ENCODE measurements at regions not wholly inside any gene's neighbourhood (a gene's known extent, or its start where the extent isn't known, plus 50 kb on each side); places are given as distances from the start of the nearest gene placed in this dataset.

DNA sequence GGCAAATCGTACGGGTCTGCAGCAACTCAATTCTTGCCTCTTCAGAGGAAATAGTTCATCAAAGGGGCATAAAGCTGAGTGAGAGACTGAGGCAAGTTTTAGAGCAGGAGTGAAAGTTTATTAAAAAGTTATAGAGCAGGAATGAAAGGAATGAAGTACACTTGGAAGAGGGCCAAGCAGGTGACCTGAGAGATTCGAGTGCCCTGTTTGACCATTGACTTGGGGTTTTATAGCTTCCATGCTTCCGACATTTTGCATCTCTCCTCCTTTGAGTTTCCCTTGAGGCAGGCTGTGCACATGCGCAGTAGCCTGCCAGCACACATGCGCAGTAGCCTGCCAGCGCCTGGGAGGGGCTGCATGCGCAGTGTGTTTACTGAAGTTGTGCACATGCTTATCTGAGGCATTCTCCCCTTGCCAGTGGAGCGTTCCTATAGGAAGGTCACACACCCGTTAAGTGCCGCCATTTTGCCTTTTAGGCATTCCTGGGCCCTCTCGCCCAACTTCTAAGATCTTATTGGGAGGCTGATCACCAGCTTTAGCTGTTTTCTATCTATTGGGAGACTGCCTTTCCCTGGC lies 265.5 kb upstream of the MGAT5 start:
- no peak for ATAC-seq
- TF ChIP-seq, protein P1, sequence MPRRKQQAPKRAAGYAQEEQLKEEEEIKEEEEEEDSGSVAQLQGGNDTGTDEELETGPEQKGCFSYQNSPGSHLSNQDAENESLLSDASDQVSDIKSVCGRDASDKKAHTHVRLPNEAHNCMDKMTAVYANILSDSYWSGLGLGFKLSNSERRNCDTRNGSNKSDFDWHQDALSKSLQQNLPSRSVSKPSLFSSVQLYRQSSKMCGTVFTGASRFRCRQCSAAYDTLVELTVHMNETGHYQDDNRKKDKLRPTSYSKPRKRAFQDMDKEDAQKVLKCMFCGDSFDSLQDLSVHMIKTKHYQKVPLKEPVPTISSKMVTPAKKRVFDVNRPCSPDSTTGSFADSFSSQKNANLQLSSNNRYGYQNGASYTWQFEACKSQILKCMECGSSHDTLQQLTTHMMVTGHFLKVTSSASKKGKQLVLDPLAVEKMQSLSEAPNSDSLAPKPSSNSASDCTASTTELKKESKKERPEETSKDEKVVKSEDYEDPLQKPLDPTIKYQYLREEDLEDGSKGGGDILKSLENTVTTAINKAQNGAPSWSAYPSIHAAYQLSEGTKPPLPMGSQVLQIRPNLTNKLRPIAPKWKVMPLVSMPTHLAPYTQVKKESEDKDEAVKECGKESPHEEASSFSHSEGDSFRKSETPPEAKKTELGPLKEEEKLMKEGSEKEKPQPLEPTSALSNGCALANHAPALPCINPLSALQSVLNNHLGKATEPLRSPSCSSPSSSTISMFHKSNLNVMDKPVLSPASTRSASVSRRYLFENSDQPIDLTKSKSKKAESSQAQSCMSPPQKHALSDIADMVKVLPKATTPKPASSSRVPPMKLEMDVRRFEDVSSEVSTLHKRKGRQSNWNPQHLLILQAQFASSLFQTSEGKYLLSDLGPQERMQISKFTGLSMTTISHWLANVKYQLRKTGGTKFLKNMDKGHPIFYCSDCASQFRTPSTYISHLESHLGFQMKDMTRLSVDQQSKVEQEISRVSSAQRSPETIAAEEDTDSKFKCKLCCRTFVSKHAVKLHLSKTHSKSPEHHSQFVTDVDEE (CRISPR knock-in tag; IDR thresholded peaks at IDR 0.05) = no peak
- no peak for TF ChIP-seq SNAI2 (CRISPR knock-in tag; IDR thresholded peaks at IDR 0.05)
- TF ChIP-seq, protein P2, sequence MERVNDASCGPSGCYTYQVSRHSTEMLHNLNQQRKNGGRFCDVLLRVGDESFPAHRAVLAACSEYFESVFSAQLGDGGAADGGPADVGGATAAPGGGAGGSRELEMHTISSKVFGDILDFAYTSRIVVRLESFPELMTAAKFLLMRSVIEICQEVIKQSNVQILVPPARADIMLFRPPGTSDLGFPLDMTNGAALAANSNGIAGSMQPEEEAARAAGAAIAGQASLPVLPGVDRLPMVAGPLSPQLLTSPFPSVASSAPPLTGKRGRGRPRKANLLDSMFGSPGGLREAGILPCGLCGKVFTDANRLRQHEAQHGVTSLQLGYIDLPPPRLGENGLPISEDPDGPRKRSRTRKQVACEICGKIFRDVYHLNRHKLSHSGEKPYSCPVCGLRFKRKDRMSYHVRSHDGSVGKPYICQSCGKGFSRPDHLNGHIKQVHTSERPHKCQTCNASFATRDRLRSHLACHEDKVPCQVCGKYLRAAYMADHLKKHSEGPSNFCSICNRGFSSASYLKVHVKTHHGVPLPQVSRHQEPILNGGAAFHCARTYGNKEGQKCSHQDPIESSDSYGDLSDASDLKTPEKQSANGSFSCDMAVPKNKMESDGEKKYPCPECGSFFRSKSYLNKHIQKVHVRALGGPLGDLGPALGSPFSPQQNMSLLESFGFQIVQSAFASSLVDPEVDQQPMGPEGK (CRISPR knock-in tag; IDR thresholded peaks at IDR 0.05; ENCODE audit: borderline replicate concordance) = no peak
- TF ChIP-seq ZNF8 (CRISPR knock-in tag; IDR thresholded peaks at IDR 0.05) = no peak
- TF ChIP-seq BACH2 (CRISPR knock-in tag; IDR thresholded peaks at IDR 0.05; ENCODE audit: borderline replicate concordance) = no peak

DNA sequence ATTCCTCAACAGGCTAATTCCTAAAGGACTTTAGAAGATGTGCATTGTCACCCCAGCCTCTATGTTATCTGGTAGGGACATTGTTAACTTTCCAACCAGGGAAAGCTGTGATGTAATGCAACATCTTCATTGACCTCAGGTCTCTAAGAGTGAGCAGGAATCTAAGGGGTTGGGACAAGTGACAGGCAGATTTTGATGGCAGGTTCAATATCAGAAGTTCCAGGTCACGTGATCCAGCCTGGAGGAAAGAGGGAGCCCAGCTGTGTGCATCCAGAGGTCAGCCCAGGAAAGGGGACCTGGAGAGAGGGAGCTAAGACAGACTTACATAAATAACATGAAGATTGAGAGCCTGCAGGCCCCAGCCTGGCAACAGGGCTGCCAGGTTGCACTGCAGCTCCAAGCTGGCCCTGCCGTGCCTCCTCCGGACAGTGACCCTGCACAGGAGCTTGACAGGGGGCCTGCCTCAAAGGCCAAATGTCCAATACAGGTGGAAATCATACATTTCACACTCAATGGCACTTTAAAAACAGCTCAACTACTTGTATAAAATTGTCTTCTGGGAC lies 262.2 kb upstream of the MGAT5 start:
- no peak for ATAC-seq
- TF ChIP-seq BACH2 (CRISPR knock-in tag; IDR thresholded peaks at IDR 0.05; ENCODE audit: borderline replicate concordance) (no peak), RARB (CRISPR knock-in tag; IDR thresholded peaks at IDR 0.05) (no peak), ZFP30 (CRISPR knock-in tag; IDR thresholded peaks at IDR 0.05) (no peak), TCF4 (CRISPR knock-in tag; IDR thresholded peaks at IDR 0.05; ENCODE audit: borderline replicate concordance) (no peak), ISL1 (CRISPR knock-in tag; IDR thresholded peaks at IDR 0.05) (no peak), OSR1 (CRISPR knock-in tag; IDR thresholded peaks at IDR 0.05) (no peak), SNAI2 (CRISPR knock-in tag; IDR thresholded peaks at IDR 0.05) (no peak), CSDC2 (CRISPR knock-in tag; IDR thresholded peaks at IDR 0.05) (no peak), ZNF565 (CRISPR knock-in tag; conservative IDR thresholded peaks at IDR 0.05; ENCODE audit: low read depth) (no peak), ESRRG (CRISPR knock-in tag; IDR thresholded peaks at IDR 0.05) (no peak)
- TF ChIP-seq, protein P2 (CRISPR knock-in tag; IDR thresholded peaks at IDR 0.05; ENCODE audit: borderline replicate concordance) = no peak
- TF ChIP-seq, protein P3, sequence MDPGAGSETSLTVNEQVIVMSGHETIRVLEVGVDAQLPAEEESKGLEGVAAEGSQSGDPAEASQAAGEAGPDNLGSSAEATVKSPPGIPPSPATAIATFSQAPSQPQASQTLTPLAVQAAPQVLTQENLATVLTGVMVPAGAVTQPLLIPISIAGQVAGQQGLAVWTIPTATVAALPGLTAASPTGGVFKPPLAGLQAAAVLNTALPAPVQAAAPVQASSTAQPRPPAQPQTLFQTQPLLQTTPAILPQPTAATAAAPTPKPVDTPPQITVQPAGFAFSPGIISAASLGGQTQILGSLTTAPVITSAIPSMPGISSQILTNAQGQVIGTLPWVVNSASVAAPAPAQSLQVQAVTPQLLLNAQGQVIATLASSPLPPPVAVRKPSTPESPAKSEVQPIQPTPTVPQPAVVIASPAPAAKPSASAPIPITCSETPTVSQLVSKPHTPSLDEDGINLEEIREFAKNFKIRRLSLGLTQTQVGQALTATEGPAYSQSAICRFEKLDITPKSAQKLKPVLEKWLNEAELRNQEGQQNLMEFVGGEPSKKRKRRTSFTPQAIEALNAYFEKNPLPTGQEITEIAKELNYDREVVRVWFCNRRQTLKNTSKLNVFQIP (CRISPR knock-in tag; IDR thresholded peaks at IDR 0.05; ENCODE audit: borderline replicate concordance, low read depth) = no peak

DNA sequence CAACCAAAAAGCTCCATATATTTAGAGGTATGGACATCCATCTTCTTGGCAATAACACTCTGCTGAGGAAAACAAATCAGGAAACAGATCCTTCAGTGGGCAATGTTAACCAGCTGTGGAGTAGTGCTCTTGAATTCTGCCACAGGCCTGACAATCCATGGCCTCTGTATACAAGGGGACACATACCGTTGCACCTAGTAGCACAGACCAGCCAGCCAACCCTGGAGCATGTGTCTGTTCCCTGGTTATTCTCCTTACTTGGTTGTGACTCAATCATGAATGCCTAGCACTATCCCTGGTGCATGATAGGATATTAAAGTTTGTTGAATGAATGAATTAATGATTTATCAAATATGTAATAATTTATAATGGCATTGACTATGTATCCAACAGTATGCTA lies 261.4 kb upstream of the MGAT5 start:
- no peak for ATAC-seq
- TF ChIP-seq SNAI2 (CRISPR knock-in tag; IDR thresholded peaks at IDR 0.05) (no peak), PPARA (CRISPR knock-in tag; IDR thresholded peaks at IDR 0.05; ENCODE audit: borderline replicate concordance) (no peak), ZFP30 (CRISPR knock-in tag; IDR thresholded peaks at IDR 0.05) (no peak), GLIS3 (CRISPR knock-in tag; IDR thresholded peaks at IDR 0.05) (no peak), CSDC2 (CRISPR knock-in tag; IDR thresholded peaks at IDR 0.05) (no peak), ISL1 (CRISPR knock-in tag; IDR thresholded peaks at IDR 0.05) (no peak), ZNF565 (CRISPR knock-in tag; conservative IDR thresholded peaks at IDR 0.05; ENCODE audit: low read depth) (no peak), ZFP3 (CRISPR knock-in tag; IDR thresholded peaks at IDR 0.05) (no peak), BACH2 (CRISPR knock-in tag; IDR thresholded peaks at IDR 0.05; ENCODE audit: borderline replicate concordance) (no peak), ZNF70 (CRISPR knock-in tag; IDR thresholded peaks at IDR 0.05) (no peak), ARNTL (CRISPR knock-in tag; IDR thresholded peaks at IDR 0.05; ENCODE audit: borderline replicate concordance, low read depth) (no peak), TOX (CRISPR knock-in tag; IDR thresholded peaks at IDR 0.05; ENCODE audit: borderline replicate concordance) (no peak), RARB (CRISPR knock-in tag; IDR thresholded peaks at IDR 0.05) (no peak), ZC3H10 (CRISPR knock-in tag; IDR thresholded peaks at IDR 0.05) (no peak), ZNF8 (CRISPR knock-in tag; IDR thresholded peaks at IDR 0.05) (no peak)
- TF ChIP-seq, protein P3 (CRISPR knock-in tag; IDR thresholded peaks at IDR 0.05; ENCODE audit: borderline replicate concordance, low read depth) = no peak
- TF ChIP-seq, protein P2 (CRISPR knock-in tag; IDR thresholded peaks at IDR 0.05; ENCODE audit: borderline replicate concordance) = no peak
- TF ChIP-seq, protein P4, sequence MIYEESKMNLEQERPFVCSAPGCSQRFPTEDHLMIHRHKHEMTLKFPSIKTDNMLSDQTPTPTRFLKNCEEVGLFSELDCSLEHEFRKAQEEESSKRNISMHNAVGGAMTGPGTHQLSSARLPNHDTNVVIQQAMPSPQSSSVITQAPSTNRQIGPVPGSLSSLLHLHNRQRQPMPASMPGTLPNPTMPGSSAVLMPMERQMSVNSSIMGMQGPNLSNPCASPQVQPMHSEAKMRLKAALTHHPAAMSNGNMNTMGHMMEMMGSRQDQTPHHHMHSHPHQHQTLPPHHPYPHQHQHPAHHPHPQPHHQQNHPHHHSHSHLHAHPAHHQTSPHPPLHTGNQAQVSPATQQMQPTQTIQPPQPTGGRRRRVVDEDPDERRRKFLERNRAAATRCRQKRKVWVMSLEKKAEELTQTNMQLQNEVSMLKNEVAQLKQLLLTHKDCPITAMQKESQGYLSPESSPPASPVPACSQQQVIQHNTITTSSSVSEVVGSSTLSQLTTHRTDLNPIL (CRISPR knock-in tag; IDR thresholded peaks at IDR 0.05; ENCODE audit: low read depth) = no peak

Data from SK-N-SH treated with all-trans-retinoic acid at 6 μM for 48 hours (cell line).